ENCODE measurements at regions not wholly inside any gene's neighbourhood (a gene's known extent, or its start where the extent isn't known, plus 50 kb on each side); places are given as distances from the start of the nearest gene placed in this dataset.

DNA sequence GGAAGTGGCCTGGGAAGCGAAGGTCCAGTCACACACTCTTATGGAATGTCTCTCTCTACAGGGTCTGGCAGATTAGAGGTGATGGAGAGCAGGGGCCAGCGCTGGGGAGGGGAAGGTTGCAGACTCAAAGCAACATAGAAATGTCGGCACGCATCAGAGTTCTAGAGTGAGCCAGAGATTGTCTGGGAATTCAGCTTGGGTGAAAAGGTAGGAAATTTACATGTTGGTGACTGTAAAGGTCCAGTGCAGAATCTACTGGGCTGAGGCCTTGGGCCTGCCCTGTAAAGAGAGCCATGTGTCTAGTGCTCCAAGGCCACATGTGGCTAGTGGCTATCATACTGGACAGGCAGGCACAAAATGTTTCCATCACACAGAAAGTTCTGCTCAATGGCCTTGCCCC lies 80.8 kb downstream of the FOXA2 start (continued):
- TF ChIP-seq, protein P1, sequence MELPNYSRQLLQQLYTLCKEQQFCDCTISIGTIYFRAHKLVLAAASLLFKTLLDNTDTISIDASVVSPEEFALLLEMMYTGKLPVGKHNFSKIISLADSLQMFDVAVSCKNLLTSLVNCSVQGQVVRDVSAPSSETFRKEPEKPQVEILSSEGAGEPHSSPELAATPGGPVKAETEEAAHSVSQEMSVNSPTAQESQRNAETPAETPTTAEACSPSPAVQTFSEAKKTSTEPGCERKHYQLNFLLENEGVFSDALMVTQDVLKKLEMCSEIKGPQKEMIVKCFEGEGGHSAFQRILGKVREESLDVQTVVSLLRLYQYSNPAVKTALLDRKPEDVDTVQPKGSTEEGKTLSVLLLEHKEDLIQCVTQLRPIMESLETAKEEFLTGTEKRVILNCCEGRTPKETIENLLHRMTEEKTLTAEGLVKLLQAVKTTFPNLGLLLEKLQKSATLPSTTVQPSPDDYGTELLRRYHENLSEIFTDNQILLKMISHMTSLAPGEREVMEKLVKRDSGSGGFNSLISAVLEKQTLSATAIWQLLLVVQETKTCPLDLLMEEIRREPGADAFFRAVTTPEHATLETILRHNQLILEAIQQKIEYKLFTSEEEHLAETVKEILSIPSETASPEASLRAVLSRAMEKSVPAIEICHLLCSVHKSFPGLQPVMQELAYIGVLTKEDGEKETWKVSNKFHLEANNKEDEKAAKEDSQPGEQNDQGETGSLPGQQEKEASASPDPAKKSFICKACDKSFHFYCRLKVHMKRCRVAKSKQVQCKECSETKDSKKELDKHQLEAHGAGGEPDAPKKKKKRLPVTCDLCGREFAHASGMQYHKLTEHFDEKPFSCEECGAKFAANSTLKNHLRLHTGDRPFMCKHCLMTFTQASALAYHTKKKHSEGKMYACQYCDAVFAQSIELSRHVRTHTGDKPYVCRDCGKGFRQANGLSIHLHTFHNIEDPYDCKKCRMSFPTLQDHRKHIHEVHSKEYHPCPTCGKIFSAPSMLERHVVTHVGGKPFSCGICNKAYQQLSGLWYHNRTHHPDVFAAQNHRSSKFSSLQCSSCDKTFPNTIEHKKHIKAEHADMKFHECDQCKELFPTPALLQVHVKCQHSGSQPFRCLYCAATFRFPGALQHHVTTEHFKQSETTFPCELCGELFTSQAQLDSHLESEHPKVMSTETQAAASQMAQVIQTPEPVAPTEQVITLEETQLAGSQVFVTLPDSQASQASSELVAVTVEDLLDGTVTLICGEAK (IDR thresholded peaks at IDR 0.05): no peak
- TF ChIP-seq, protein P1 (CRISPR knock-in tag; IDR thresholded peaks at IDR 0.05): peak; percentile 38; the same call in 1 of the 2 replicates
- no peak for TF ChIP-seq ZNF562 (CRISPR knock-in tag; IDR thresholded peaks at IDR 0.05; ENCODE audit: borderline replicate concordance)
- 0 out of 2 replicates have a peak, but pooled peaks have one; percentile 10 for TF ChIP-seq KDM2A (CRISPR knock-in tag; IDR thresholded peaks at IDR 0.05; ENCODE audit: borderline replicate concordance, low read depth)
- TF ChIP-seq FOSL1 (CRISPR knock-in tag; IDR thresholded peaks at IDR 0.05; ENCODE audit: borderline replicate concordance): no peak
- no peak for TF ChIP-seq ZKSCAN5 (CRISPR knock-in tag; IDR thresholded peaks at IDR 0.05)
- TF ChIP-seq LRRFIP1 (CRISPR knock-in tag; conservative IDR thresholded peaks at IDR 0.05): no peak
- no peak for TF ChIP-seq ZNF292 (CRISPR knock-in tag; IDR thresholded peaks at IDR 0.05; ENCODE audit: borderline replicate concordance, low read depth)
- TF ChIP-seq ZFX (CRISPR knock-in tag; IDR thresholded peaks at IDR 0.05; ENCODE audit: low read depth): peak; percentile 51; the same call in 1 of the 2 replicates
- 0 out of 2 replicates have a peak, but pooled peaks have one; percentile 45 for TF ChIP-seq ZFP91 (CRISPR knock-in tag; IDR thresholded peaks at IDR 0.05; ENCODE audit: borderline replicate concordance)
- TF ChIP-seq FOSL2 (CRISPR knock-in tag; IDR thresholded peaks at IDR 0.05): no peak
- no peak for TF ChIP-seq CENPX (CRISPR knock-in tag; IDR thresholded peaks at IDR 0.05)
- no peak for TF ChIP-seq NFKBIZ (CRISPR knock-in tag; IDR thresholded peaks at IDR 0.05)

All from HepG2 (cell line).